GM20000 (cell line): ENCODE measurements at regions not wholly inside any gene's neighbourhood (a gene's known extent, or its start where the extent isn't known, plus 50 kb on each side); places are given as distances from the start of the nearest gene placed in this dataset.
"Not testable (repeated sequence)": the region's sequence is repeated elsewhere in the genome, so short reads cannot be mapped to it uniquely, and the experiment has no call there.

Experiments
- DNase-seq: peaks from one replicate; pipeline ENCODE4 v3.0.0; 2012; ENCODE audit warnings: low spot score
- TF ChIP-seq, protein P1 (sequence below): IDR thresholded peaks from 2 replicates; pipeline ENCODE4 v1.5.1; 2012; ENCODE audit warnings: mild to moderate bottlenecking, control low read depth; ENCODE audit errors: extremely low read depth, missing control alignments

GRCh38 chr16:29227751-29228663 lies 178.5 kb downstream of the NPIPB11 start:
- DNase-seq: not testable (repeated sequence)
- TF ChIP-seq, protein P1, sequence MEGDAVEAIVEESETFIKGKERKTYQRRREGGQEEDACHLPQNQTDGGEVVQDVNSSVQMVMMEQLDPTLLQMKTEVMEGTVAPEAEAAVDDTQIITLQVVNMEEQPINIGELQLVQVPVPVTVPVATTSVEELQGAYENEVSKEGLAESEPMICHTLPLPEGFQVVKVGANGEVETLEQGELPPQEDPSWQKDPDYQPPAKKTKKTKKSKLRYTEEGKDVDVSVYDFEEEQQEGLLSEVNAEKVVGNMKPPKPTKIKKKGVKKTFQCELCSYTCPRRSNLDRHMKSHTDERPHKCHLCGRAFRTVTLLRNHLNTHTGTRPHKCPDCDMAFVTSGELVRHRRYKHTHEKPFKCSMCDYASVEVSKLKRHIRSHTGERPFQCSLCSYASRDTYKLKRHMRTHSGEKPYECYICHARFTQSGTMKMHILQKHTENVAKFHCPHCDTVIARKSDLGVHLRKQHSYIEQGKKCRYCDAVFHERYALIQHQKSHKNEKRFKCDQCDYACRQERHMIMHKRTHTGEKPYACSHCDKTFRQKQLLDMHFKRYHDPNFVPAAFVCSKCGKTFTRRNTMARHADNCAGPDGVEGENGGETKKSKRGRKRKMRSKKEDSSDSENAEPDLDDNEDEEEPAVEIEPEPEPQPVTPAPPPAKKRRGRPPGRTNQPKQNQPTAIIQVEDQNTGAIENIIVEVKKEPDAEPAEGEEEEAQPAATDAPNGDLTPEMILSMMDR: peak; percentile 59

- TF ChIP-seq, protein P1: no peak
- DNase-seq: no peak
Measured at GRCh38 chr16:29226782-29227181, 179.7 kb downstream of the NPIPB11 start.

GRCh38 chr16:29224675-29225074 lies 181.8 kb downstream of the NPIPB11 start:
- DNase-seq: not testable (repeated sequence)

DNA sequence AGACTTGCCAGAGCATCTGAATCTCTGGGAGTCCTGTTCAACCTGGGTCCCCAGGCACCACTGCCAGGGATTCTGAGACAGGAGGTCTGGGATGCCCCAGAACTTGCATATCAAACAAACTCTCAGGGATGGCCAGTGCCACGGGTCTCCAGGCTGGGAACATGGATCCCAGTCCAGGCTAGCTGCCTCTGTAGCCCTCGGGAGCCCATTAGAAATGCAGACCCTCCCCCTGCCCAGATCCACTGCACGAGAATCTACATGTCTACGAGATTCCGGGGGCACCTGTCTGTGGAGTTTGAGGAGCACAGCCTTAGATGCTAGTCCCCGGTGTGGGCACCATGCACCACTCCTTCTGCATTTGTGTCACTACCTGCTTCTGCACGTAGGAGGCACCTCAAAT lies 183.9 kb downstream of the NPIPB11 start:
- not testable (repeated sequence) for DNase-seq

- DNase-seq: not testable (repeated sequence)
Measured at GRCh38 chr16:29222008-29222407, 184.5 kb downstream of the NPIPB11 start.

GRCh38 chr16:29221281-29221955 lies 185.1 kb downstream of the NPIPB11 start:
- DNase-seq: not testable (repeated sequence)

DNA sequence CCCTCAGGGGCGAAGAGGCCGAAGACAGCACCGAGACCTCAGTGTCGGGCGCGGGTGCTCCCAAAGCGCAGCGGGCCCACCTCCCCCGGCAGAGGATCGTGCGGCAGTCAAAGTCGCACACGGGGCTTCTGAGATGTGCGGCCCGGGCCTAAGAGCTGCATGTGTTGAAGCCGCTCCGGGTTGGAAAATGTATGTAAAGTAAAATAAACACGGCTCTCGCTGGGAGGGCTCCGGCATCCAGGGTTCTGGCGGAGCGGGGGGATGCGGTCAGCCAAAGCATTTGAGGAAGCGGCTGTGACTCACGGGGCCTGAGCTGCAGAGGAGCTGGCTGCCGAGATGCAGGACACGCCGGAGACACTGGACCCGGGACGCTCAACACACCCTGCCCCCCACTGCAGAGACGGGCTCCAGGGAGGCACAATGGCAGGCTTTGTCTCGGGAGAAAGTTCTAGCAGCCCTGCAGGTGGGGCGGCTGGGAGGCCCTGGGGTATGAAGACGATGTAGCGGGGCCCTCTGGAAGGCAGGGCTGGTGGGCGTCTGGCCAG lies 185.8 kb downstream of the NPIPB11 start:
- DNase-seq: not testable (repeated sequence)

DNA sequence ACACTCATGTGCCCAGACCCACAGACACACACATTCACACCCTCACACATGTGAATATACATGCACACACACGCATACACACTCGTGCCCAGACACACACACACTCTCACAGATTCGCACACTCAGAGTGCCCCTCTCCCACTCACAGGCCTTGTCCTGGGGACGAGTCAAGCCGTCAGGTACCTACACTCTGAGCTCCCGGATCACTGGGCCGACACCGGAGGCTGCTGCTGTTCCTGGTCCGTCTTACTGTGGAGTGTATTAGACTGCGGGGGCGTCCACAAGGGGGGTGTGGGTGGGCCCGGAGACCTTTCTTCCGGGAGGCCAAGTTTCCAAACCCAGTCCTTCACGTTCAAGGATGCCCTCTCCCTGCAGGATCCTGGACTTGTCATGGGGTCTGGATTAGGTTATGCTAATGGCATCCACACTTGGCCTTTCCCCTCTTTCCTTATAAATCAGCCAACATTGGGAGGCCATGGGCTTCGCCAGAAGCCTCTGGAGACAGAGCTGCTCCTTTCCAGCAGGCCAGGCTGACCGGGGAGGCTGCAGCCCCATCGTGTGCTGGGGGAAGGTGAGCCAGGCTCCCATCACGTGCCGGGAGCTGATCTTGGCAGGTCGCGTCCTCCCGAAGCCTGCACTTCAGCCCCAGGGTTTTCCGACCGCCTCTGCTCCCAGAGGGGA lies 186.4 kb downstream of the NPIPB11 start:
- DNase-seq: not testable (repeated sequence)

DNA sequence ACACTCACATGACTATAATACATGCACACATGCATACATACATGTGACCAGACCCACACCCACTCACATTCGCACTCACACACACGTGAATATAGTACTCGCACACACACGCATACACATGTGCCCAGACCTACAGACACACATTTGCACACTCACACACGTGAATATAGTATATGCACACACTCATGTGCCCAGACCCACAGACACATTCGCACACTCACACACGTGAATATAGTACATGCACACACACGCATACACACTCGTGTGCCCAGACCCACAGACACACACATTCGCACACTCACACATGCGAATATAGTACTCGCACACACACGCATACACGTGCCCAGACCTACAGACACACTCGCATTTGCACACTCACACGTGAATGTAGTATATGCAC lies 186.9 kb downstream of the NPIPB11 start:
- DNase-seq: not testable (repeated sequence)

GRCh38 chr16:29218649-29219048 lies 187.9 kb downstream of the NPIPB11 start:
- not testable (repeated sequence) for DNase-seq

GRCh38 chr16:29218171-29218570 lies 188.3 kb downstream of the NPIPB11 start:
- not testable (repeated sequence) for DNase-seq

- not testable (repeated sequence) for DNase-seq
Measured at GRCh38 chr16:29217752-29218126, 188.8 kb downstream of the NPIPB11 start.

DNA sequence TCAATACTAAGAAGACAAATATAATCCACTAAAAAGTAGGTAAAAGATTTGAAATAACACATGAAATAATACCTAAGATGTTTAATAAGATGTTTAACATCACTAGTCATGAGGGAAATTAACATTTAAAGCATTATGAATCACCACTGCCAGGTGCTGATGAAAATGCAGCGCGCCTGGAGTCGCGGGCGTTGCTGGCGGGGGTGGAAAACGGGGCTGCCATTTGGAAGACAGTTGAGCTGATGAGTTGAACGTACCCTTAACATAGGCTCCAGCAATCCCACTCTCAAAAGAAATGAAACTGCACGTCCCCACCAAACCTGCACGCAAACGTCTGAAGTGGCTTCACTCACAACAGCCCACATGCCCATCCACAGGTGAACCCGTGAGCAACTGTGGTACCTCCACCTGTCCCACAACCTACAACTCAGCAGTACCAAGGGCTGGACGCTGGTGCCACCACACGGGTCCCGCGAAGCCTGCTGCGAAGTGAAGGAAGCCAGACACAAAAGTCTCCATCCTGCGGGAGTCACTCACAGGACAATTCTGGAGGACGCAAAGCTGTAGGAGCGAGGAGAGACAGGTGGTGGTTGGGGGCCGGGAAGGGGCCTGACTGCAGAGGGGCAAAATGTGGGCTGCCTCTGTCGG lies 189.3 kb downstream of the NPIPB11 start:
- not testable (repeated sequence) for DNase-seq

DNA sequence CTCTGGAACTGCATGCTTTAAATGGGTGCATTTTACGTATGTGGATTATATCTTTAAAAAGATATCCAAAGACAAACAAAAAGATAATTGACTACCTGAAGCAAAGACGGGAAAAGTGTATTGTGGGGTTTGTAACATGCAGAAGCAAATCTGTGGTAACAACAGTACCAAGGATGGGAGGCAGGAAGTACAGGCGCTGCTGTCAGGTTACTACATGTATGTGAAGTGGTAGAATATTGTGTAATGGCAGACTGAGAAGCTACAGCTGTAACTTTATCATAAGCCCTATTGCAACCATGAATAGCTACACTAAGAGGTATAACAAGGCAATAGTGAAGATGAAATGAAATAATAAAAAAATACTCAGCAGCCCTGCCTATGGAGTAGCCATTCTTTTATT lies 192.7 kb downstream of the NPIPB11 start:
- not testable (repeated sequence) for DNase-seq

DNA sequence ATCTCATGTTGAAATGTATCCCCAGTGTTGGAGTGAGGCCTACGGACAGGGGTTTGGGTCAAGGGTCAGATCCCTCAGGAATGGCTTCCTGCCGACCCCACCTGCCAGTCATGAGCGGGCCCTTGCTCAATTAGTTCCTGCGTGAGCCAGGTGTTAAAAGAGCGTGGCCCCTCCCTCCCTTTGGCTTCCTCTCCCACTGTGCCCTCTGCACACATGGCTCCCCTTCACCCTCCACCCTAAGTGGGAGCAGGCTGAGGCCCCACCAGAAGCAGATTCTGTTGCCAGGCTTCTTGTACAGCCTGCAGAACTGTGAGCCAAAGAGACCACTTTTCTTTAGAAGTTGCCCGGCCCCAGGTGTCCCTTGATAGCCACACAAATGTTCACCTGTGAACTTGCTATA lies 193.3 kb downstream of the NPIPB11 start:
- DNase-seq: not testable (repeated sequence)

DNA sequence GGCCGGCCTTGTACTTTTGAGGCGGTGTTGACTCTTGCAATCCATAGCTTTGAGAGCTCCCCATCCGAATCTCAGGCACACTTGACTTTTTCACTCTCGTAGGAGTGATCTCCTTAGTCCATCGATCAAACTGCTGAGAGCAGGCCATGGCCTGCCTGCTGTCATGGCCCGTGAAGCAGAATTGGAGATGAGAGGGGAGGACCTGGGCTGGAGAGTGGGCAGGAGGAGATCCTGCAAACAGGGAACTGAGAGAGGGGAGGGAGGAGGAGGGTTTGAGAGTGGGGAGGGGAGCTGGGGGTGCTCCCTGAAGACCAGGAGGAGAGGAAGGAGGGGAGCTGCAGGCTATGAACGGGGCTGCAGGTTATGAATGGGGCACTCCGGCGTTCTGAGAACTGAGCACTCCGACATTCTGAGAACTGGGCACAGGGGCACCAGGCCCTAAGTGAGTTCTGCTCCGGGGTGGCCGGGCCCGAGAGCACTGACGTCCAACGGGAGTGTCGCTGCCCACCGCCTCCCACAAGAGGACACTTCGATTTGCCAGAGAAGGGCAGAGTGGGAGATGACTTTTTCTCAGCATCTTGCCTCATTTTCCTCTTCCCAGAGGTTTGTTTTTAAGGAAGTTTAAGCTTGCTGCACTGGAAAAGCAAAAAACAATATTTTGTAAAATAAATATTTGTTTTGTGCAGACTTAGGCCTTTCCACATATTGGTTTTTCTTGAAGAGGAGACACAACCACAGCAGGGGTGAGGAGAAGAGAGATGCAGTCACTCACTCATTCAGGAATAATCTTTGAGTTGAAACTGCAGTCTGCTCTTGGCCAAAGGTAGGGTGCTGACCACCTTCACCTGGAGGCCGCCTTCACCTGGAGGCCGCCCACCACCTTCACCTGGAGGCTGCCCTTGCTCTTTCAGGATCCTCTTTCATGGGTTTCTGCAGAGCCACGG lies 194.2 kb downstream of the NPIPB11 start:
- DNase-seq: not testable (repeated sequence)

GRCh38 chr16:29211456-29211855 lies 195.1 kb downstream of the NPIPB11 start:
- DNase-seq: not testable (repeated sequence)
